H9 (cell line): ENCODE measurements at regions not wholly inside any gene's neighbourhood (a gene's known extent, or its start where the extent isn't known, plus 50 kb on each side); places are given as distances from the start of the nearest gene placed in this dataset.

Experiments used
- DNase-seq: peaks from one replicate; pipeline ENCODE4 v3.0.0-alpha.2; 2017
- H2AFZ ChIP-seq: one replicate; pipeline ENCODE4 v1.6.1; 2013; ENCODE audit warnings: mild to moderate bottlenecking, low read length, control low read depth, moderate library complexity
- H2AK5ac ChIP-seq: 2 replicates; pipeline ENCODE4 v1.6.1; 2013; ENCODE audit warnings: low read length, control low read depth, mixed read lengths; ENCODE audit not compliant: insufficient read length
- H2BK120ac ChIP-seq: one replicate; pipeline ENCODE4 v1.6.1; 2013; ENCODE audit warnings: low read depth, mild to moderate bottlenecking, low read length, control low read depth, inconsistent platforms; ENCODE audit not compliant: poor library complexity, severe bottlenecking
- H2BK12ac ChIP-seq: 2 replicates; pipeline ENCODE4 v1.6.1; 2013; ENCODE audit warnings: low read length, control low read depth, mixed read lengths, low read depth; ENCODE audit not compliant: insufficient read length
- H2BK15ac ChIP-seq: 2 replicates; pipeline ENCODE4 v1.6.1; 2013; ENCODE audit warnings: low read depth, low read length, control low read depth
- H2BK20ac ChIP-seq: one replicate; pipeline ENCODE4 v1.6.1; 2013; ENCODE audit warnings: low read depth, mild to moderate bottlenecking, low read length, control low read depth, inconsistent platforms; ENCODE audit not compliant: poor library complexity, severe bottlenecking
- H2BK5ac ChIP-seq: 2 replicates; pipeline ENCODE4 v1.6.1; 2013; ENCODE audit warnings: low read length, control low read depth, mixed read lengths; ENCODE audit not compliant: insufficient read length
- H3K14ac ChIP-seq: 2 replicates; pipeline ENCODE4 v1.6.1; 2013; ENCODE audit warnings: low read length, control low read depth; ENCODE audit not compliant: insufficient read depth
- H3K18ac ChIP-seq: 2 replicates; pipeline ENCODE4 v1.6.1; 2013; ENCODE audit warnings: low read depth, mild to moderate bottlenecking, mixed read lengths, low read length, control low read depth; ENCODE audit not compliant: insufficient read length
- H3K23ac ChIP-seq: 2 replicates; pipeline ENCODE4 v1.6.1; 2013; ENCODE audit warnings: low read length, control low read depth, mixed read lengths, low read depth; ENCODE audit not compliant: insufficient read length
- H3K23me2 ChIP-seq: 2 replicates; pipeline ENCODE4 v1.6.1; 2013; ENCODE audit warnings: low read depth, mild to moderate bottlenecking, mixed read lengths, low read length, control low read depth; ENCODE audit not compliant: insufficient read length, poor library complexity, severe bottlenecking
- H3K27ac ChIP-seq: 2 replicates; pipeline ENCODE4 v1.5.1; 2013; ENCODE audit warnings: low read length, control low read depth, mixed read lengths, low read depth; ENCODE audit not compliant: insufficient read length
- H3K27me3 ChIP-seq: 2 replicates; pipeline ENCODE4 v1.6.1; 2013; ENCODE audit warnings: low read length, control low read depth, inconsistent platforms; ENCODE audit not compliant: insufficient read depth
- H3K4ac ChIP-seq: 2 replicates; pipeline ENCODE4 v1.6.1; 2013; ENCODE audit warnings: low read depth, mild to moderate bottlenecking, control low read depth, inconsistent platforms, low read length, moderate library complexity
- H3K4me1 ChIP-seq: 2 replicates; pipeline ENCODE4 v1.6.1; 2013; ENCODE audit warnings: low read length, control low read depth, inconsistent platforms; ENCODE audit not compliant: insufficient read depth
- H3K4me2 ChIP-seq: 2 replicates; pipeline ENCODE4 v1.6.1; 2013; ENCODE audit warnings: low read length, control low read depth, mixed read lengths; ENCODE audit not compliant: insufficient read length, insufficient read depth
- H3K56ac ChIP-seq: 2 replicates; pipeline ENCODE4 v1.6.1; 2013; ENCODE audit warnings: low read depth, mild to moderate bottlenecking, mixed read lengths, low read length, control low read depth; ENCODE audit not compliant: insufficient read length
- H3K79me1 ChIP-seq: 2 replicates; pipeline ENCODE4 v1.6.1; 2013; ENCODE audit warnings: low read depth, mild to moderate bottlenecking, moderate library complexity, low read length, control low read depth, inconsistent platforms; ENCODE audit not compliant: insufficient read depth, poor library complexity, severe bottlenecking
- H3K79me2 ChIP-seq: 2 replicates; pipeline ENCODE4 v1.6.1; 2013; ENCODE audit warnings: low read length, control low read depth, inconsistent platforms; ENCODE audit not compliant: insufficient read depth
- H3K9ac ChIP-seq: 2 replicates; pipeline ENCODE4 v1.6.1; 2013; ENCODE audit warnings: low read length, control low read depth, mixed read lengths; ENCODE audit not compliant: insufficient read length; ENCODE audit errors: extremely low read depth
- H3K9me3 ChIP-seq: one replicate; pipeline ENCODE4 v1.6.1; 2013; ENCODE audit warnings: low read depth, low read length, inconsistent platforms; ENCODE audit not compliant: control insufficient read depth
- H3T11ph ChIP-seq: one replicate; pipeline ENCODE4 v1.6.1; 2013; ENCODE audit warnings: mild to moderate bottlenecking, low read length, control low read depth, inconsistent platforms
- H4K20me1 ChIP-seq: one replicate; pipeline ENCODE4 v1.6.1; 2013; ENCODE audit not compliant: control insufficient read depth, insufficient read length, insufficient read depth
- H4K5ac ChIP-seq: 2 replicates; pipeline ENCODE4 v1.6.1; 2013; ENCODE audit warnings: low read depth, mild to moderate bottlenecking, mixed read lengths, low read length, control low read depth; ENCODE audit not compliant: insufficient read length
- H4K8ac ChIP-seq: replicated peaks from 2 replicates; pipeline ENCODE4 v1.6.1; 2013; ENCODE audit warnings: low read length, control low read depth, mixed read lengths, low read depth; ENCODE audit not compliant: insufficient read length
- H4K91ac ChIP-seq: 2 replicates; pipeline ENCODE4 v1.6.1; 2013; ENCODE audit warnings: low read depth, mild to moderate bottlenecking, moderate library complexity, mixed read lengths, low read length, control low read depth; ENCODE audit not compliant: insufficient read length
- H3K27ac Mint-ChIP-seq, 3 experiments: 2 replicates in 2 of 3; 3 replicates in 1 of 3; pipeline ENCODE4 v1.8.0; 2020 to 2021; ENCODE audit warnings: mixed read lengths in 3 of 3, mild to moderate bottlenecking in 1 of 3, moderate library complexity in 1 of 3
- H3K27me3 Mint-ChIP-seq: 2 replicates; pipeline ENCODE4 v1.8.0; 2021; ENCODE audit warnings: low read depth, mild to moderate bottlenecking, moderate library complexity, mixed read lengths
- H3K36me3 Mint-ChIP-seq, 3 experiments: 2 replicates in 2 of 3; 3 replicates in 1 of 3; pipeline ENCODE4 v1.8.0; 2020 to 2021; ENCODE audit warnings: low read depth in 3 of 3, mixed read lengths in 3 of 3; ENCODE audit not compliant: insufficient read depth in 1 of 3
- H3K4me1 Mint-ChIP-seq, 2 experiments: 2 replicates each; pipeline ENCODE4 v1.8.0; 2020; ENCODE audit warnings: mixed read lengths in 2 of 2
- H3K4me3 Mint-ChIP-seq, 2 experiments: 2 replicates in 1 of 2; 3 replicates in 1 of 2; pipeline ENCODE4 v1.8.0; 2020 to 2021; ENCODE audit warnings: mild to moderate bottlenecking in 2 of 2, mixed read lengths in 2 of 2, moderate library complexity in 1 of 2
- H3K9me3 Mint-ChIP-seq, 2 experiments: 2 replicates in 1 of 2; 3 replicates in 1 of 2; pipeline ENCODE4 v1.8.0; 2020; ENCODE audit warnings: mild to moderate bottlenecking in 2 of 2, mixed read lengths in 2 of 2, moderate library complexity in 1 of 2
- WGBS: extraction: QIAGEN DNeasy Blood & Tissue Kit; methylation state at CpG from one replicate; pipeline ENCODE4 v1.1.7; 2013; ENCODE audit warnings: missing lambda C conversion rate, low lambda C conversion rate, mixed read lengths; ENCODE audit not compliant: insufficient read length; ENCODE audit errors: extremely low coverage; 5-methylcytosine and 5-hydroxymethylcytosine counted together
- TF ChIP-seq, protein P1 (sequence below): fragments of 200-600 bp; sonication (generic); conservative IDR thresholded peaks from 3 replicates; pipeline ENCODE4 v1.8.0; 2021; ENCODE audit warnings: antibody characterized with exemption, mild to moderate bottlenecking

DNA sequence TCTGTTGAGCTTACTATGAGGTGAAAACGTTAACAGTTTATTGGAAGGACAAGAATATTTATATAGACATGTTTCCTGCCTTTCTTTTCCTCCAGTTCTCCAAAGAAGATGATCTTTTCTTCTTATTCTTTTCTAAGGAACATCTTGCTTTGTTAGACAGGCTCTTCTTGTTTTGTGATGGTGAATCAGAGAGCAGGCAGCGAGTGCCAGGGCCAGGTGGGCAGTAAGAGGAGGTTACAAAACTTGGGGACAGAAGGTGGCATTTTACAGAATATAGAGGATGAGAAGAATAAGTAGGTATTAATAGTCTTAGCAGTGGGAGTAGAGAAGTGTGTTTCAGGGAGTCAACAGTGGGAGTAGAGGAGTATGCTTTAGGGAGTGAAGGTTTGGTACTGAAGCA, 223.6 kb downstream of the ARL4A start:
- no peak overlapping the region for H2BK15ac ChIP-seq
- H3K27ac ChIP-seq = no peak overlapping the region
- H3K23me2 ChIP-seq = no peaks in the 10 kb centered on the region
- H3K9ac ChIP-seq = no peak overlapping the region
- TF ChIP-seq, protein P1, sequence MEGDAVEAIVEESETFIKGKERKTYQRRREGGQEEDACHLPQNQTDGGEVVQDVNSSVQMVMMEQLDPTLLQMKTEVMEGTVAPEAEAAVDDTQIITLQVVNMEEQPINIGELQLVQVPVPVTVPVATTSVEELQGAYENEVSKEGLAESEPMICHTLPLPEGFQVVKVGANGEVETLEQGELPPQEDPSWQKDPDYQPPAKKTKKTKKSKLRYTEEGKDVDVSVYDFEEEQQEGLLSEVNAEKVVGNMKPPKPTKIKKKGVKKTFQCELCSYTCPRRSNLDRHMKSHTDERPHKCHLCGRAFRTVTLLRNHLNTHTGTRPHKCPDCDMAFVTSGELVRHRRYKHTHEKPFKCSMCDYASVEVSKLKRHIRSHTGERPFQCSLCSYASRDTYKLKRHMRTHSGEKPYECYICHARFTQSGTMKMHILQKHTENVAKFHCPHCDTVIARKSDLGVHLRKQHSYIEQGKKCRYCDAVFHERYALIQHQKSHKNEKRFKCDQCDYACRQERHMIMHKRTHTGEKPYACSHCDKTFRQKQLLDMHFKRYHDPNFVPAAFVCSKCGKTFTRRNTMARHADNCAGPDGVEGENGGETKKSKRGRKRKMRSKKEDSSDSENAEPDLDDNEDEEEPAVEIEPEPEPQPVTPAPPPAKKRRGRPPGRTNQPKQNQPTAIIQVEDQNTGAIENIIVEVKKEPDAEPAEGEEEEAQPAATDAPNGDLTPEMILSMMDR = no peak
- no peak overlapping the region for H4K91ac ChIP-seq
- H3K27me3 Mint-ChIP-seq = no peaks in the 10 kb centered on the region; the same call in 1 of the 2 replicates
- H3K36me3 Mint-ChIP-seq = no peaks in the 10 kb centered on the region
- no peaks in the 10 kb centered on the region for H3K27me3 ChIP-seq
- no peaks in the 10 kb centered on the region for H4K20me1 ChIP-seq
- no peaks in the 10 kb centered on the region; a peak in 1 of 5 replicates for H3K9me3 Mint-ChIP-seq
- H3K79me1 ChIP-seq = no peaks in the 10 kb centered on the region
- no peak overlapping the region for H3K23ac ChIP-seq
- no peak overlapping the region for H2AFZ ChIP-seq
- no peaks in the 10 kb centered on the region for H3K9me3 ChIP-seq
- no peak overlapping the region for H4K8ac ChIP-seq
- no peak overlapping the region for H2BK120ac ChIP-seq
- no peak overlapping the region for H4K5ac ChIP-seq
- no peak overlapping the region for H3K27ac Mint-ChIP-seq
- H3K18ac ChIP-seq = no peak overlapping the region
- no CpG with 5 or more reads among the region's 2 CpGs for WGBS
- no peaks in the 10 kb centered on the region for H3K4me1 ChIP-seq
- no peak overlapping the region for H3K56ac ChIP-seq
- no peak overlapping the region for H2AK5ac ChIP-seq
- no peak for DNase-seq
- H2BK20ac ChIP-seq = no peak overlapping the region
- no peak overlapping the region for H3K14ac ChIP-seq
- no peak overlapping the region for H3K4me3 Mint-ChIP-seq
- H2BK12ac ChIP-seq = no peak overlapping the region
- H3K79me2 ChIP-seq = no peaks in the 10 kb centered on the region
- H3K4ac ChIP-seq = no peak overlapping the region
- H2BK5ac ChIP-seq = no peak overlapping the region
- peaks cover 4% of the 10 kb centered on the region in 2 experiments; a peak in 2 of 4 replicates for H3K4me1 Mint-ChIP-seq
- no peak overlapping the region for H3K4me2 ChIP-seq
- no peak overlapping the region for H3T11ph ChIP-seq
